ENCODE measurements at regions not wholly inside any gene's neighbourhood (a gene's known extent, or its start where the extent isn't known, plus 50 kb on each side); places are given as distances from the start of the nearest gene placed in this dataset.

GRCh38 chr7:46937826-46938225 is 644.1 kb downstream of the TNS3 start:
- DNase-seq (ENCODE audit: low read depth, low spot score) (no peak), ATAC-seq (no peak)
- intact Hi-C loops (cut with micrococcal nuclease), result no loop called here
- RAD21 ChIA-PET (ENCODE audit: low non-redundant PET in 1 of 2, low total read pairs in 2 of 2, uncharacterized antibody in 2 of 2, unreplicated experiment in 2 of 2), result no interaction called here
- Histone ChIP-seq H3K4me2 (ENCODE audit: low read length) (no peak overlapping the region), H3K79me2 (ENCODE audit: insufficient read depth, low read length) (no peaks in the 10 kb centered on the region), H3K36me3 (ENCODE audit: control insufficient read depth in 1 of 2, insufficient read depth in 2 of 2, low read length in 2 of 2) (no peaks in the 10 kb centered on the region), H3K4me1 (ENCODE audit: control insufficient read depth in 1 of 2, insufficient read depth in 2 of 2, low read length in 2 of 2) (no peaks in the 10 kb centered on the region), H3K9me2 (ENCODE audit: insufficient read depth) (no peaks in the 10 kb centered on the region), H3K9me3 (ENCODE audit: control insufficient read depth in 1 of 2, insufficient read depth in 1 of 2, low read depth in 1 of 2, low read length in 2 of 2) (no peaks in the 10 kb centered on the region), H3K27me3 (ENCODE audit: insufficient read depth, low read length) (no peaks in the 10 kb centered on the region), H3K9ac (ENCODE audit: low read length) (no peak overlapping the region), H3K27ac (ENCODE audit: low read depth, low read length) (no peak overlapping the region), H4K20me1 (ENCODE audit: insufficient read depth) (no peaks in the 10 kb centered on the region), H3K4me3 (replicated peaks in 1 of 2; ENCODE audit: low read depth in 1 of 2, low read length in 2 of 2) (no peak overlapping the region), H2AFZ (ENCODE audit: low read depth, low read length, poor library complexity, severe bottlenecking) (no peak overlapping the region)
- CTCF ChIA-PET, result no interaction called here
- no peak for TF ChIP-seq ZNF274 (IDR thresholded peaks at IDR 0.05; ENCODE audit: low read depth, low read length)
- no peak for TF ChIP-seq MAX (IDR thresholded peaks at IDR 0.05)
- POLR2A ChIA-PET, result no interaction called here
- no TSS peak for BruUV-seq (replicated peaks)

GRCh38 chr7:46934198-46934825 is 647.6 kb downstream of the TNS3 start:
- no peaks in the 10 kb centered on the region for H3K4me1 ChIP-seq (ENCODE audit: control insufficient read depth in 1 of 2, insufficient read depth in 2 of 2, low read length in 2 of 2)
- no peak for ATAC-seq
- no peak overlapping the region for H2AFZ ChIP-seq (ENCODE audit: low read depth, low read length, poor library complexity, severe bottlenecking)
- POLR2A ChIA-PET, result no interaction called here
- H3K27ac ChIP-seq (ENCODE audit: low read depth, low read length), result no peak overlapping the region
- H3K4me2 ChIP-seq (ENCODE audit: low read length), result no peak overlapping the region
- TF ChIP-seq ZFX (IDR thresholded peaks at IDR 0.05), result no peak
- TF ChIP-seq EZH2phosphoT487 (IDR thresholded peaks at IDR 0.05; ENCODE audit: borderline replicate concordance), result no peak
- no peak overlapping the region for H3K4me3 ChIP-seq (replicated peaks in 1 of 2; ENCODE audit: low read depth in 1 of 2, low read length in 2 of 2)
- intact Hi-C loops (cut with micrococcal nuclease), result no loop called here
- no peaks in the 10 kb centered on the region for H3K36me3 ChIP-seq (ENCODE audit: control insufficient read depth in 1 of 2, insufficient read depth in 2 of 2, low read length in 2 of 2)
- CTCF ChIA-PET, result no interaction called here
- no peaks in the 10 kb centered on the region for H3K9me3 ChIP-seq (ENCODE audit: control insufficient read depth in 1 of 2, insufficient read depth in 1 of 2, low read depth in 1 of 2, low read length in 2 of 2)
- H4K20me1 ChIP-seq (ENCODE audit: insufficient read depth), result no peaks in the 10 kb centered on the region
- no peak for DNase-seq (ENCODE audit: low read depth, low spot score)
- no peak overlapping the region for H3K9ac ChIP-seq (ENCODE audit: low read length)
- no peaks in the 10 kb centered on the region for H3K27me3 ChIP-seq (ENCODE audit: insufficient read depth, low read length)
- RAD21 ChIA-PET (ENCODE audit: low non-redundant PET in 1 of 2, low total read pairs in 2 of 2, uncharacterized antibody in 2 of 2, unreplicated experiment in 2 of 2), result no interaction called here
- no TSS peak for BruUV-seq (replicated peaks)
- H3K79me2 ChIP-seq (ENCODE audit: insufficient read depth, low read length), result no peaks in the 10 kb centered on the region
- no peaks in the 10 kb centered on the region for H3K9me2 ChIP-seq (ENCODE audit: insufficient read depth)
